UCSD-AML1 (cell line): ENCODE measurements at regions not wholly inside any gene's neighbourhood (a gene's known extent, or its start where the extent isn't known, plus 50 kb on each side); places are given as distances from the start of the nearest gene placed in this dataset.

Source experiments
- DNase-seq: peaks from one replicate; lab custom pipeline; 2025; ENCODE audit not compliant: unreplicated experiment; lab: John Stamatoyannopoulos, UW

- DNase-seq = no peak
These were observed 96.7 kb upstream of the CCDC196 start for GRCh38 chr14:66389481-66389880.

GRCh38 chr14:66395300-66395699, 90.9 kb upstream of the CCDC196 start:
- DNase-seq = no peak

GRCh38 chr14:66396164-66396563, 90.0 kb upstream of the CCDC196 start:
- no peak for DNase-seq

- DNase-seq = no peak
These were observed 87.7 kb upstream of the CCDC196 start for GRCh38 chr14:66398437-66398836.

GRCh38 chr14:66401449-66402095, 84.6 kb upstream of the CCDC196 start:
- DNase-seq = no peak

DNA sequence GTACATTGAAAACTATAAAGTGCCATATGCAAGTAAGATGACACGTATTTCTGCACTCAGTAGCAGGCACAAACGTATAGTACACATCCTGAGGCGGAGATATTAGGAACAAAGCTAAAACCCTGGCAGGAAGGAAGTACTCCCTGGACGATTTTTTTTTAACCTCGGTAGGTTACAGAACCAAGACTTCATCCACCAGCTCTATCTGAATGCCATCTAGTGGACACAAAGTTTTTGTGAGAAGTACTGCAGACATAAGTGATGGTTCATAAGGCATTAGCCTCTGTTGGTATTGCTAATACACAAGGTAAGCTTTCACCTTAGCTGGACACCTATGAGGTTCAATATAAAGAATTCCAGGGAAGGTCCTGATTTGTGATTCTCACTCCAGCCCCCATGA, 83.0 kb upstream of the CCDC196 start:
- DNase-seq = no peak

DNA sequence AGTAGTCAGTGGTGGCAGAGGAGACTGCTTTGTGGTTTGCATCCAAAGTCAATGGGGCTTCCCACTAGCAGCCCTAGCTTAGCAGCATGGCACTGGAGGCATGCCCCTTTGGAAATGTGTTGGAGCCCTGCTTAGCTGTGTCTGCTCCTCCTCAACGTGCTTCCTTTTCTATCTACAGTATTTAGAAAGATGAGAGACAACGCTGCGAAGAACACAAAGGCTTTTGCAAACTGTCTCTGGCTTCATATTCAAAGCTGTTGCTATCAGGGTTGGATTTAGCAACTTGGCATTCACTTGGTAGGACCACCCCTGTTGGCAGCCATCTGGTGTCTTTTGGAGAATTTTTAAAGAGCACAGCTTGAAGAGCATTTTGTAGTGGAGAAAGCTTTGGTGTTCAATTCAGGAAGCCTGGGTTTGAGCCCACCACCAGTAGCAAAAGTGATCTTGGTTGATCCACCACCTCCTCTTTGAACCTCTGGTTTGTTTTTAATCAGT, 82.1 kb upstream of the CCDC196 start:
- no peak for DNase-seq

GRCh38 chr14:66405158-66405557, 81.0 kb upstream of the CCDC196 start:
- no peak for DNase-seq

- DNase-seq = no peak
These were observed 72.3 kb upstream of the CCDC196 start for GRCh38 chr14:66413901-66414300.

DNA sequence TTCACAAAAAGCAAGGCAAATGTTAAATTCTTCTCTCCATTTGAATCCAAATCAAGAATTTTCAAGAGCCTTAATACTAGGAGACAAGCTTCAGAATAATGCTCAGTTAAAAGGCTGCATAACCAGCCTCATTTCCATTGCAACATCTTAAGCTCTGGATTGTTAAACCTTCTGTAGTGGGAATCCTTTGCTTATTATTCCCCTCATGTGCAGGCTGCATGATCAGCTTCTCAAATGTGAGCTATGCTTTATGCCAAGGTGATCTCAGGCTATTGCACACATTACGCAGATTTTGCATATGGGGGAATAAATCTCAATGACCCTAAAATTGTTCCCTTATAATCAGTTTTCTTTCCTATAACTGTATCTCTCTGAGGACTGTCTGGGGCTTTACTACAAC, 71.7 kb upstream of the CCDC196 start:
- no peak for DNase-seq

DNA sequence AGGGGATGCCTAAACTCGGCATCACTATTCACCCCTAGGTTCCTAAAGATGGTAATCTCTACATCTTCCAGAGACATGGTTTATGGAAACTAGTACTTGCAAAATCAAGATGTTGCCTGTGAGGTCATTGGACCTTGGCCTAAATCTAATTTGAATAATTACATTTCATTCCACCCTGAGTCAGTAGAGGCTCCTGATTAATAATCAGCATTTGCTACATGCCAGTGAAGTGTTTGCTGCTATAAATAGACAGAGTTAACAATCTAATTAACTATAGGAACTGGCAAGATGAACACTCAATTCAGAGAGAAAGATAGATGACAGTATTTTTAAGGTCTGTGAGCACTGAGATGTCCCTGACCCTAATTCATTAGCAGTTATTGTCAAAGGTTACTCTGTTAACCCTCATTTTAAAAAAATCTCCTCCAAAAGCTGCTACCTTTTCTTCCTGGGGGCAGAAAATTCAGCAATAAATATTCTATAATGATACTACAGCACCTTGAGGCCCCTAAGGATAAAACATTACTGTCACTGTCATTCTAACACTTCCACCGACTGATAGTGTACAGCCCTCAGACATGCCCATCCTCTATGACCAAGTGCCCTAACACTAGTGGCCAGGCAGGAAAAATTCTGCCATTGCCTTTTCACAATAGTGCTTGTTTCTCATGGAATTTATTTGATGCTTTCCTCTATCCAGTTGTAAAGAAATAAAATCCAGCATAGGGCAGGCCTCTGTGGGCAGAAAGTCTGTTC, 65.7 kb upstream of the CCDC196 start:
- DNase-seq = no peak

- DNase-seq = no peak
These were observed 63.9 kb upstream of the CCDC196 start for GRCh38 chr14:66421990-66422946.

GRCh38 chr14:66425402-66425801, 60.8 kb upstream of the CCDC196 start:
- no peak for DNase-seq

DNA sequence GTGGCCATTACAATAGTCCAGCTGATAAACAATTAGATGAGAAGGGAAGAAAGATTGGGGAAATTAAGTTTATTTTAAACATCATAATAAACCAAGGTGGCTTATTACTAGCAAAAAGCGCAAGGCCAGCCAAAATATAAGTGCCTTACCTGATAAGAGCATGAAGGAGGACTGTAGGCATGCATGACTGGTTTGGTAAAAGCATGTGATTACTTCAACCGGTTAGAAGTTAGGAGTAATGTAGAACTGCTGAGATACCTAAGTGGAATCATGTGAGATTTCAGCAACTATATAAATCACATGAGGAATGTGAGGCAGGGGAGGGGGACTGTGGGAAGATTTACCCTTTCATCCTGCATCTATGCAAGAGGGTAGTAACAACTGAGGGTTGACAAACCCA, 59.7 kb upstream of the CCDC196 start:
- DNase-seq = no peak

DNA sequence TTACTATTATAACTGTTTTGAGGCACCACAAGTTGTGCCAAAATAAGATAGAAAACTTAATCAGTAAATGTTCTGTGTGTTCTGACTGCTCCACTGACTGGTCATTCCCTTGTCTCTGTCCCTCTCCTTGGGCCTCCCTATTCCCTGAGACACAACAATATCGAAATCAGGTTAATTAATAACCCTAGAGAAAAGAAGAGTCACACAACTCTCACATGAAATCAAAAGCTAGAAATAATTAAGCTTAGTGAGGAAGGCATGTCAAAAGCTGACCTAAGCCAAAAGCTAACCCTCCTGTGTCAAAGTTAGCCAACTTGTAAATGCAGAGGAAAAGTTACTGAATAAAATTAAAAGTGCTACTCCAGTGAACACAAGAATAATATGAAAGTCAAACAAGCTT, 53.8 kb upstream of the CCDC196 start:
- no peak for DNase-seq

- DNase-seq = no peak
These were observed 51.7 kb upstream of the CCDC196 start for GRCh38 chr14:66434464-66434863.

GRCh38 chr14:66435683-66436082, 50.5 kb upstream of the CCDC196 start:
- DNase-seq = no peak
